NB4 (cell line): ENCODE measurements at regions not wholly inside any gene's neighbourhood (a gene's known extent, or its start where the extent isn't known, plus 50 kb on each side); places are given as distances from the start of the nearest gene placed in this dataset.

Experiments used
- DNase-seq: peaks from one replicate; pipeline ENCODE4 v3.0.0; 2010; ENCODE audit warnings: low read depth
- H3K4me3 ChIP-seq: one replicate; pipeline ENCODE4 v1.5.1; 2011; ENCODE audit warnings: mild to moderate bottlenecking, low read depth, low read length, moderate library complexity
- CTCF ChIP-seq: IDR thresholded peaks from one replicate; pipeline ENCODE4 v1.5.1; 2012; ENCODE audit warnings: low read depth, low read length
- MYC ChIP-seq: IDR thresholded peaks from 2 replicates; pipeline ENCODE4 v1.6.1; 2011; ENCODE audit warnings: low read depth, low read length
- POLR2A ChIP-seq: IDR thresholded peaks from 2 replicates; pipeline ENCODE4 v1.6.1; 2011; ENCODE audit warnings: mild to moderate bottlenecking; ENCODE audit not compliant: insufficient read length; ENCODE audit errors: extremely low read depth
- TF ChIP-seq, protein P1 (sequence below): IDR thresholded peaks from 2 replicates; pipeline ENCODE4 v1.6.1; 2011; ENCODE audit warnings: low read depth, low read length

DNA sequence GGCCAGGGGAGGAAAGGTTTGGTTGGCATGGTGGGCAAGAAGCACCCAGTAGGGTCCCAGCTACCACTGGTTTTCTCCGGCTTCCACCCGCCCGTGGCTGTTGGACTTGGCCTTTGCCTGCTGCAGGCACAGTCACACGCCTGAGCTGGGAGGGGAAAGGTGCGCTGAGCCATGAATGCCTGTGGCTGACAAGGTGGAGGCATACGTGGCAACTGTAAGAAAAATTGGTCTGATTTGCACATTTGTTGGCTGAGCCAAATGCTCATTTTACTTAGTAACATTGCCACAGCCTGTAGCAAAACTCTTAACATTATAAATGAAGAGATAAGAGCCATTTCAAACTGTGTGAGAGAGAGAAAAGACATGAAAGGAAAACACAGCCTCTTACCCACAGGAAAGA is 191.6 kb downstream of the PTPRC start:
- H3K4me3 ChIP-seq = no peak overlapping the region
- no peak for DNase-seq
- TF ChIP-seq, protein P1, sequence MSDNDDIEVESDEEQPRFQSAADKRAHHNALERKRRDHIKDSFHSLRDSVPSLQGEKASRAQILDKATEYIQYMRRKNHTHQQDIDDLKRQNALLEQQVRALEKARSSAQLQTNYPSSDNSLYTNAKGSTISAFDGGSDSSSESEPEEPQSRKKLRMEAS = no peak
- no peak for TF ChIP-seq CTCF
- TF ChIP-seq POLR2A = no peak
- no peak for TF ChIP-seq MYC

GRCh38 chr1:198833706-198834503 is 195.1 kb downstream of the PTPRC start:
- DNase-seq = no peak
- TF ChIP-seq, protein P1 = no peak
- no peak overlapping the region for H3K4me3 ChIP-seq

- DNase-seq = no peak
- TF ChIP-seq CTCF (no peak), POLR2A (no peak), MYC (no peak)
- TF ChIP-seq, protein P1 = no peak
- H3K4me3 ChIP-seq = no peak overlapping the region
Measured at GRCh38 chr1:198837278-198838021, 198.6 kb downstream of the PTPRC start.

DNA sequence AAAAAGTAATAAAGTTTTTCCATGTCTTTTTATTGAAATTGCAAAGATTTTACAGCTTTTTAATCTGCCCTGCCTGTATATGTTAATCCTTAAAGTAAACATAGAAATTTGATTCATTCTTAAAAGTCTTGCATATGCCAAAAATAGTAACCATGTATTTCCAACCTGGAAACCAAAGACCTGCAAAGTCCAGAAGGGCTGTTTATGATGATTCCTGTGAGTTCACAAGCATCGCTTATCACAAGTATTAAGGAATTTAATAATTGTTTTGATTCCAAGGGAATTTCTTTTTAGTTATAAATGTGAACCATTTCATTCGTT is 199.1 kb downstream of the PTPRC start:
- H3K4me3 ChIP-seq = no peak overlapping the region
- TF ChIP-seq MYC (no peak), CTCF (no peak), POLR2A (no peak)
- TF ChIP-seq, protein P1 = no peak
- DNase-seq = no peak

GRCh38 chr1:198841477-198841876 is 202.6 kb downstream of the PTPRC start:
- no peak overlapping the region for H3K4me3 ChIP-seq
- TF ChIP-seq POLR2A (no peak), CTCF (no peak), MYC (no peak)
- TF ChIP-seq, protein P1 = no peak
- peak; percentile 38 for DNase-seq

- TF ChIP-seq POLR2A (no peak), MYC (no peak), CTCF (no peak)
- TF ChIP-seq, protein P1 = no peak
- DNase-seq = no peak
- H3K4me3 ChIP-seq = no peak overlapping the region
Measured at GRCh38 chr1:198842686-198843085, 203.8 kb downstream of the PTPRC start.
